ENCODE measurements at regions not wholly inside any gene's neighbourhood (a gene's known extent, or its start where the extent isn't known, plus 50 kb on each side); places are given as distances from the start of the nearest gene placed in this dataset.
A peak's percentile ranks its signal among the peaks of the same experiment; 100 is the strongest.
"Not testable (repeated sequence)": the region's sequence is repeated elsewhere in the genome, so short reads cannot be mapped to it uniquely, and the experiment has no call there.

DNA sequence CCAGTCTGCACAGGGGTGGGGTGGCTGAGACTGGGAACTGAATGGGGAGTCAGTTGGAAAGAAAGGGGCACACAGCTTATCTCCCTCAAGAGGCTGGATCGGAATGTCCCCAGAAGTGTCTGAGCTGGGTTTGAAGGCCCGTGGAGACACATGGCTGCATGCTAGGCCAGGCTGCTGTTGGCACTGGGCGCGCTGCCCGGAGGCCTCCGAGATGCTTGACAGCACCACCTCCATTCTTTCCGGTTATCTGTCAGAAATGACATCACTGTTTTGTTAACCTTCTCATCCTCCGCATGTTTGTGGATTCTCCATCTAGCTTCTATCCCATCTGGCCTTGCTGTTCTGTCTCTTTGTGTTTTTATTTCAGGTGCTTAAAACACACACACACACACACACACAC, 85.5 kb downstream of the APIP start:
- peak; percentile 51 for DNase-seq

DNA sequence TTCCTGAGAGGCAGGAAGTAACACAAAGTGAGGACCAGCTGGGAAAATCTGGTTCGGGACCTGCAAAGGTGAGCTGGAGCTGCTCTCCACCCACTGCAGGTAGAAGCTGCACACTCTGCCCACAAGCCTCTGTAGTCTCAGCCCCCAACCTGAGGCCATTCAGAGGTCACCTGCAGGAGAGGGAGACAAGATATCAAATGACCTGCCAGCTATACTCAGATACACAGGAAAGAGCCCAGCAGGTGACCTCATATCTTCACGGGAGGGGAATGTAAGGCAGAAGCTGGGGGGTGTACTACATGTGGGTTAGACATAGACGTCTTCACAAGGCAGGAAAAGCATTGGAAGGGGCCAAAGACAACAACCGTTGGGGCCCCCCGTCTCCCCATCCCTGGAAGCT, 86.1 kb downstream of the APIP start:
- no peak for DNase-seq

DNA sequence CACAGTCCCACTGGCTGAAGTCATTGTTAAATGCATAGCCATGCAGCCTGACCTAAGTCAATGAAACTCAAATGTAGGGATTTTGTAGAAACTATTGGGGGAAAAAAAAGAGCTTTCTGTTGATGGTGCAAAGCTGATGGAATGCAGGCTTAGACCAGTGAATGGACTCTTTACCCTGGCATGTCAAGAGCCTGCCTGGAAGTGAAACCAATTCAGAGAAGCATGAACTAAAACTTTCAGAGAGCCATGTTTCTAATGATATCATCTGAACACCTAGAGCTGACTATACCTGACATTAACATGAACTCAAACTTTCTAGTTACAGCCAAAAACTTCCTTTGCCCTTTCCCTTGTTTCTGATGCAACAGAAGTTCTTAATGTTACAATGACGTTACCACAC, 89.0 kb downstream of the APIP start:
- DNase-seq, result no peak

DNA sequence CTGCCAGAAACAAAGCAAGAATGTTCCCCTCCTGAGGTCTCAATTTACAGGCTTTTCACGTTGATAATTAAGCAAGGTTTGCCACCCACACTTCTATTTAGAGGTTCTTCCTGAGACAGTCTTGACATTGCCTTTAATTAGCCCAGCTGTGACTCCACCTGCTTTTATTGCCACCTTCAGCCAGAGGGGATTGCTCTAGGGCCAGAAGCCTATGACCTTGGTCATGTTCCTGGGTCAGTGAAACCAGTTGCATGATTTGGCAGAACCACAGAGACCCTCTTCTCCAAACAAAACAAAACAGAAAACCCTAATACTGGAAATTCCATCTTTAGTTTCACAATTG, 89.8 kb downstream of the APIP start:
- DNase-seq, result no peak

DNA sequence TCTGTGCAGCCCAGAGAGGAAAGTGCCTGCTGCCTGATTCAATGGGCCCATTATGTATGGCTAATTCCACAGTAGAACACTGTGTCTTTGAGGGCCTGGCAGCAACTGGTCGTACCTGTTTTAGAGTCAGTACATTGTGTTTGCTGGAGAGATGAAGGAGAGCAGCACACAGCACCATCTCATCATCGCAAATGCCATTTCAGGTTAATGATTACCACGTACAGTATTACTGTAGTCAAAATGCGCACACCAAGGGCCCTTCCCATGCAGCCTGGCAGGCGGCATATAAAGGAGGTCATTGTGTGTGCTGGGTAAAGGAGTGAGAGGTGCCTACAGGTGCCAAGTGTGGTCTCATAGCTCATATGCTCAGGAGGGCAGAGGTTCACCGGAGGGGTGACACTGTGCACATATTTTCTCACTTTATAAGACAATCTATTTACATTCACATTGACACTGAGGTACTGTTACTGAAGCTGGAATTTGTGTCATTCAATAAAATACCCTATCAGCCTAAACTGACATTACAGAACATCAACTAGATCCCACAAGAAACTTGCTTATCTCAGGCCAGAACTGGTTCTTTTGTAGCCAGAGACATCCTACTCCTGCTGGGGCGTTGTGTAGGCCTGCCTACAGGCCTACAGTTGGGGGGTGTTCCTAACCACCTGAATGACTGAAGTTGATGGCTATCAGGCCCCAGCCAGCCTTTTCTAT, 90.4 kb downstream of the APIP start:
- DNase-seq, result no peak

DNA sequence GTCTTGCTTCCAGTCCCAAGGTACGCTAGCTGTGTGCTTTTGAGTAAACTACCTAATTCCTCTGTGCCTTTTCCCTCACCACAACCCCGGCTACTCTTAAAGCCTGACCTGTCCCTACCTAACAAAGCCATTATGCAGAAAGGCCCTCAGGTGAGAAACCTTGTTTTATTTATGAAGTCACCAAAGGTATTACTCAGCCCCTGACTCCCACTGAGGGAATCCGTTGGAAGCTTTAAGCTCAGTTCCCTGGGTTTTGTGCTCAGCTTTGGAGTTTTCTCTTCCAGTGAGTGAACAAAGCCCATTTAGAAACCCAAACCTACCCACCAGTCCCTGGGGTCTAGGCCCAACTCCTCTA, 90.9 kb downstream of the APIP start:
- no peak for DNase-seq

DNA sequence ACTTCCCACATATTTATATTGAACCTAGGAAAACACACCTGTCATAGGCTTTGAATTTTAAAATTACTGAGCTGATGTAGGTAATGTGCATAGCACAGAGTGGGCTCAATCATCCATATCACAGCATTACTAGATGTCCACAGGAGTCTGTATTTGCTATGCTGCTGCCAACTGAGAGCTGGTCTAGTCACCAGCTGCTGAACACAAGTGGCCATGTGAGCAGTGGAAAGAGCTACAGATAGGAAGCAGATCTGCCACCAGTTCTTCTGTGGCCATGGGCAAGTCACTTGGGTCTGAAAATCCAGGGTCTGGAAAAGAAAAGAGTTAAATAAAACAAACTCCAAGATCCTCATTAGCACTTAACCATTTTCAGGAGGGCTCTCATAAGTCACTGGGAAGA, 91.8 kb downstream of the APIP start:
- no peak for DNase-seq

DNA sequence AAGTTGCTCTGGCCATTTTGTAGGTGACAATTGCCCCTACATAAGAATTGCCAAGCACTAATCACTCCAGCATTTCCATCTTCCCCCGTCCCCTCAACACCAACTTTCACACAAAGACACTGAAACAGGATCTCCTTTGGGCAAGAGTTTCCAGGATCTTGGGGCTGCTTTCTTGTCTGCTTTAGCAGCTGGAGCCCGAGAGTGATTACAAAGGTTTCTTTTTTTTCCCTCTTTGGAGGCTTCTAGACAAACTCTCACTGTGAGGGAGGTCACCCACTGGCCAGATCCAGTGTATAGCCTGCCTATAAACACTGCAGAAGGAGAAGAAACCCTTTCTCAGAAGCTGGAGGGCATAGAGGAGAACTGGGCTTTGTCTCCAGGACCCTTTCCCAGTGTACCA, 92.5 kb downstream of the APIP start:
- no peak for DNase-seq

DNA sequence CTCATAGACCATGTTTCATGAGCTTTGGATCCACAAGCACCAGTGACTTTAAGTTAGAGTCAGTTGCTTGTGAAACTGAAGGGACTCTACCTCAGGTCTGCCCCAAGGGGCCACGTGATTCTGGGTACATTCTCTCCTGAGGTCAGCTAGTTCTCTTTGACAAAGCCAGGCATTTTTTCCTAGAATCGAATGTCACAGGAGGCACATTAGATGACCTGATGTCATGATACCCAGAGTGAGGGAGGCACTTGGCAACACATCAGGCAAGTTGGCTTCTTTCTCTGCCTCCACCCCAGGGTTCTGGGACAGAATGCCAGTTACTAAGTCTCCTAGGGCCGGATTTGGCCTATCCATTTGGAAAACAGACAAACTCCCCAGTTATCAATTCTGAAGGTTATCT, 93.0 kb downstream of the APIP start:
- DNase-seq, result no peak

DNA sequence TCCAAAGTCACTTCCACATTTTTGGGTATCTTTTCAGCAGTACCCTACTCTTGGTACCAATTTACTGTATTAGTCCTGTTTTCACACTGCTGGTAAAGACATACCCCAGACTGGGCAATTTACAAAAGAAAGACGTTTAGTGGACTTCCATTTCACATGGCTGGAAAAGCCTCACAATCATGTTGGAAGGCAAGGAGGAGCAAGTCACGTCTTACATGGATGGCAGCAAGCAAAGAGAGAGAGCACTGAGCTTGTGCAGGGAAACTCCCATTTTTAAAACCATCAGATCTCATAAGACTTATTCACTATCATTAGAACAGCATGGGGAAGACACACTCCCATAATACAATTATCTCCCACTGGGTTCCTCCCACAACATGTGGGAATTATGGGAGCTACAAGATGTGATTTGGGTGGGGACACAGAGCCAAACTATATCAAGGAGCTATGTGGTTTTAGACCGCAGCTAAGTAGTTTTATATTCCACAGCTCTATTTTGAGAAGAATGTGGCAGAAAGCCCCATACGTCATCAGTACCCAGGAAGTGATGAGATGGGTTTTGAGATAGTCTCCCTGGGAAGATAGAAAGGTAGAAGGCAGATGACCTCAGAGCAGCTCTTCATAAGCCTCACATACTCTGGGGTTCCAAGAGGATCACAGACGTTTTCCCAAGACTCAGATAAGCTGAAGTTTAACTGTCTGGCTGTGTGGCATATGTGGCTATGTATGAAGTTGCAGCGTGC, 96.3 kb downstream of the APIP start:
- DNase-seq, result no peak

DNA sequence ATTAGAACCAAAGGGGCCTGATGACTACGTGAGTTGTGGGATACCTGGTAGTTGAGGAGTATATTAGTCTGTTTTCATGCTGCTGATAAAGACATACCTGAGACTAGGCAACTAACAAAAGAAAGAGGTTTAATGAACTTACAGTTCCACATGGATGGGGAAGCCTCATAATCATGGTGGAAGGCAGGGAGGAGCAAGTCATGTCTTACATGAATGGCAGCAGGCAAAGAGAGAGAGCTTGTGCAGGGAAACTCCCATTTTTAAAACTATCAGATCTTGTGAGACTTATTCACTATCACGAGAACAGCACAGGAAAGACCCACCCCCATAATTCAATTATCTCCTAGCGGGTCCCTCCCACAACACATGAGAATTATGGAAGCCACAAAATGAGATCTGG, 98.4 kb downstream of the APIP start:
- not testable (repeated sequence) for DNase-seq

DNA sequence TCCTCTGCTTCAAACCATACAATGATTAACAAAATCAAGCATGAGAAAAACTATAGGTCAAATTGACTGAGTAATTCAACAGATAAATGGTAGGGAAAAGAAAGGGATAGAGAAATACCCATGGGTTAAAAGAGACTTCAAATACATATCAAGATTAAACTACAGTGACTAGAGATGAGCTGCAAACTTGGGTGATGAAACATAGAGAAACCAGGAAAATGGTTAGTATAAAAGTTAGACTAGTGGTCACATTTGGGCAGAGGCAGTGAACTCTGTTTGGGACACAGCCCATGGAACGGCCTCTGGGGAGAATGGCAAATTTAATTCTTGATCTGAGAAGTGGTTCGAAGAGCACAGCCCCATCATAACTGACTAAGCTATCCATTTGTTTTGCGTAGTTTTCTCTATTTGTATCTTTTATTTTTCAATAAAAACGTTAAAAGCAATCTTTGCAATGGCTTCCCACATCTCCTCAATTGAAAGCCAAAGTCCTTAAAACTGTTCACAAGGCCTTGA, 99.4 kb downstream of the APIP start:
- no peak for DNase-seq

DNA sequence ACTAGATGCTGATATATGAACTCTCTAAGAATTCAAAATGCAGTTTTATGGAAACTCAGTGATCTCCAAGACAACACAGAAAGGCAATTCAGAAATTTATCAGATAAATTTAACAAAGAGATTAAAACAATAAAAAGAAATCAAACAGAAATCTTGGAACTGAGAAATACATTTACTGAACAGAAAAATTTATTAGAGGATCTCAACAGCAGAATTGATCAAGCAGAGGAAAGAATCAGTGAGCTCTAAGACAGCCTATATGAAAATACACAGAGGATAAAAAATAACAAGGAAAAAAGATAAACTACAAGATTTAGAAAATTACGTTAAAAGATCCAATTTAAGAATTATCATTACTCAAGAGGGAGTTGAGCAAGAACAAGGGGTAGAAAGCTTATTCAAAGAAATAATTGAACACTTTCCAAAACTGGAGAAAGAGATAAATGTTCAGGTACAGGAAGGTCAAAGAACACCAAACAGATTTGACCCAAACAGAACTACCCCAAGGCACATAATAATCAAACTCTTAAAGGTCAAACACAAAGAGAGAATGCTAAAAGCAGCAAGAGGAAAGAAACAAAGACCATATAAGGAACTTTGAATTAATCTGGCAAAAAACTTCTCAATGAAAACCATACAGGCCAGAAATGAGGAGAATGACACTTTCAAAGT, 103.1 kb downstream of the APIP start:
- no peak for DNase-seq

DNA sequence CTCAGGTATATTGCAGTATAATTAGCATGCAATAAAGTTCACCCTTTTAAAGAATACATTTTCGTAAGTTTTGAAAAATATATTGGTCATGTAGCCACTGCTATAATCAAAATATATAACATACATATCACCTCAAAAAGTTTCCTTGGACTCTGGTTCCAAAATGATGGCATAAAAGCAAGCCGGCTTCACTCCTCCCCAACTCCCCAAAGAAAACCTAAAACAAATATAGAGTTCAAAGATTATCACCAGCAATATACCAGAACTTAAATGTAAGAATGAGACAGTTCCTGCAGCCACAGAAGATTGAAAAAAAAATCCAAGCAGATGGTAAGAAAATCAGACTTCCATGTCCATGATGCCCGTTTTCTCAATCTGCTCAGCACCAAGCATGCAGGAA, 104.3 kb downstream of the APIP start:
- DNase-seq, result no peak

DNA sequence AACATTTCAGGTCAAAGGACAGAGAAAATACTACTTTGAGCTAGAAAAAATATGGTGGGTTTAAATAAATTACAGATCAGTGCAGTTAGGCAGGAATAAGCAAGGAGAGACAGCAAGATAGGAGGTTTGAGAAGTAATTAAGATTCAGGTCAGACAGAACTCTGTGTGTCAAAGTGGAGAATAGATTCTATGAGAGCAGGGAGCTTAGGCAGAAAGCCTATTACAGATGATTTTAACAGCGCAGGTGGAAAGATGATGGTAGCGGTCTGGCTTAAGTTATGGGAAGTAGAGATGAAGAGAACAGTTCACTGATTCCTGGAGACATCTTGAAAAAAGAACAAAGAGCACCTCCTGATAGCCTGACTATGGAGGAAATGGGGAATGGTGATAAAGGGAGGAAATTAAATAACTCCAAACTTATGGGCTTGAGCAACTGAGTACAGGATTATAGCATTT, 106.0 kb downstream of the APIP start:
- no peak for DNase-seq

DNA sequence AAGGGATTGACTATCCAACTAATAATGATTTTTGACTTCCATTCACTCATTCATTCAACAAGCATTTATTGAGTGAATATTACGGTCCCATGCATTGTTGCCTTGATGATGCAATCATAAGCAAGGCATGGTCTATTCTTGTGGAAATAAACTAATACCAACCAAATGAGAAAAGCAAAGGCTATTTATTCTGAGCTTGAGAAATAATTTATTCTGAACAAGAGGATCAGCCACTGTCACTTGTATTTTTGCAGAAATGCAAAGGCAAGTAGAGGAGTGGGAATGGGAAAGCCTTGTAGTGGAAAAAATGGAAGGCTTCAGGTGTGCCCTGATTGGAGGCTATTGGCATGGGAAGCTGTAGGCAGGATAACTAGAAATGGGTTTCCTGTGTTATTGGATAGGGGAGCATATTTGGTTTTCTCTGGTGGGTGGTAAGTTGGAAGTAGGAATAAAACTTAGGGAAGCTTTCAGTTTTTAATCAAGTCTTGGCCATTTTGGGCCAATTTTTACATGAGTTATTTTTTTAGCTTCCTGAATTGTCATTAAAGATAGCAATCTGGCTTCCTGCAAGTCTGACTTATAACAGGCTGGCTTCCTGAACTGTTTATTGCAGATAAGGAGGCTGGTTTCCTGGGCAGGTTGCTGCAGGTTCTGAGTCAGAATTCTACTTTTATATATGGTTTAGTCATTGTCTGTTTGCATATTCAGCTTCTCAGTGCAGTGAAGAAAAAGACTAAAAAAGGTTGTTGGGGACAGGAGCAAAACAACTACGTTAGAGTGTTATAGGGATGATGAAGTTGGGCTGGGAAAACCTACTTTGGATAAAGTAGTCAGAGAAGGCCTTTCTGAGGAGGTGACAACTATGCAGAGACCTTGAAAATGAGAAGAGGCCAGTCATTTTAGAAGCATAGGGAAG, 106.7 kb downstream of the APIP start:
- DNase-seq, result peak; percentile 45

DNA sequence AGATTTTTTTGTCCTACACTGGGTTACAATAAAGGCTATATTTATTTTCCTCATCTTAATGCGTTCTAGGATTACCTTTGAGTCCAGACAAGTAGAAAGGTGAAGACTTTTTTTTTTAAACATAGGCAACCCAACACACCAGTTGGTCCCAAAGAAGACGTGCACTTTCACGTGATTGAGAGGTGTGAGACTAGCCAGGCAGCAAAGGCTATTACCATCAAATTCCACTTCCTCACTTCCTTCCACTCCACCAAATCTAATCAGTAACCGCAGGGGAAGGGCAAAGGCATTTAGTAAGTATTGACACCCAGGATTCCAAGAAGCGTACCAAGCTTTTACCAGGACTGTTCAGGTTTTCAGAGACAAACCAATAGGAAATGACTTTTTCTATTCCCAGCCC, 109.3 kb downstream of the APIP start:
- no peak for DNase-seq

DNA sequence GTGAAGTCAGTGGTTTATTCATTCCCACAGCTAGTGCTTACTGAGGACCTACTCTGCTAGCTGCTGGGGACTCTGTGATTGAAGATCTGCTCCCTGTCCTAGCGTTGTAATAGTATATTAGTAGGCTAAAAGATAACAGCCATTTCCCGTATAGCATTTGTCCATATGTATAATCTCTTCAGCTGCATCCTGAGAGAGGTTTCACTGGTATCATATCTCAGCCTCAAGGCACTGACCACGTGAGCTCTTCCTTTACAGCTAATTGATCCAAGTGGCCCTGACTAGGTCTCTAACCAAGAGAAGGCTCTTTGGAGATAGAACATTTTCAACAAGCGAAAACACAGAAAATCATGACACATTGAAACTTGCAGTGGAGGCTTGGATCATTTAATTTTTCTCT, 110.2 kb downstream of the APIP start:
- DNase-seq, result no peak

DNA sequence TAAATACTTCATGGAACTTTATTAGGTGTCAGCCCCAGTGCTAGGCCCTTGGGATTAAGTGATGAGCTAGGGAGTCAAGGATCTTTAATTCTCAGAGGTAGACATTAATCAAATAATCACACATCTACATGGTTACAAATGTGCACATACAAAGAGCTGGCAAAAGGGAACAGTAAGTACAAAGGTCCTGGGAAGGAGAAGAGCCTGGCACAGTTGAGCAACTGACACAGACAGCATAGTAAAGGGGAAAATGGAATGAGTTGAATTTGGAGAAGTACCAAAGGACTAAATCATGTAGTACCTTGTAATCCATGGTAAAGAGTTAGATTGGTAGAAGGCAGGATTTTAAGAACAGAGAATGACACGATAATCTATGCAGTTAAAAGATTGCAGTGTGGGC, 116.3 kb downstream of the APIP start:
- no peak for DNase-seq

DNA sequence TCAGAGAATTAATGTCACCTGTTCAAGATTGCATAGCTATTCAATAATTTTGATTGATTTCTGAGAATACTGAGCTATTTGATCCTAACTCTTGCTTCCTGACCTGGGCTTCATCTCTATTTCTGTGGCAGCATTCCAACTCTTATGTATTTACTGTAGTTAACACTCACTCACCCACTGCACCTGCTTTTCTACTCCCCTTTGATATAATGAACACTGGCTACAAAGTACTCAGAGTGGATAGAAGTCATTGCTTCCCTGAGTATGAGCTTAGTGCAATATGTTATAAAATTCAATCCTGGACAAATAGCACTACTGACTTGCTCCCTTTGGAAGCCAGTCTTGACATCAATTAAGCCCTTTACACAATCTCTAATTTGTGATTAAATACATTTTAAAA, 117.2 kb downstream of the APIP start:
- DNase-seq, result no peak

DNA sequence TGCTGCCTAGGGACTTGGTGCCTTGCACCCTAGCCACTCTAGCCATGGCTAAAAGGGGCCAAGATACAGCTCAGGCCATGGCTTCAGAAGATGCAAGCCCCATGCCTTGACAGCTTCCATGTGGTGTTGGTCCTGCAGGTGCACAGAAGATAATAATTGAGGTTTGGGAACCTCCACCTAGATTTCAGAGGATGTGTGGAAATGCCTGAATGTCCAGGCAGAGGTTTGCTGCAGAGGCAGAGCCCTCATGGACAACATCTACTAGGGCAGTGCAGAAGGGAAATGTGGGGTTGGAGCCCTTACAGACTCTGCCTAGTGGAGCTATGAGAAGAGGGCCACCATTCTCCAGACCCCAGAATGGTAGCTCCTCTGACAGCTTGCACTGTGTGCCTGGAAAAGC, 118.7 kb downstream of the APIP start:
- not testable (repeated sequence) for DNase-seq

DNA sequence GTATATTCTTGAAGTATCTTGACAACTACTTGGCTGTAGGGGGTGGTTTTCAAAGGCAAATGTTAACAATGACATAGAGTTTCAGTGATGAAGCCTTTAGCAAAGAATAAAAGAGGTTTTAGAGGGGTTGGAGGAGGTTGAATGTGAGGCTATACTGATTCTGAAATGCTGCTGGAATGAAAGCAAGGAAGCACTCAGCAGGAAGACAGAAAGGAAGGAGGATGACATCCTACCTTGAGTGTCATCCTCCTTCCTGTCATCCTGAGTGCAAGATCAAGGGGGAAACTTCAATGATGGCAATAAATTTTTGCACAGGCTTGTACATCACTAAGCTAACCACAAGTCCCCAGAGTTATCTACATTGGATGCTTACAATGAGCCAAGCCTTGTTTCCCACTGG, 120.5 kb downstream of the APIP start:
- no peak for DNase-seq

DNA sequence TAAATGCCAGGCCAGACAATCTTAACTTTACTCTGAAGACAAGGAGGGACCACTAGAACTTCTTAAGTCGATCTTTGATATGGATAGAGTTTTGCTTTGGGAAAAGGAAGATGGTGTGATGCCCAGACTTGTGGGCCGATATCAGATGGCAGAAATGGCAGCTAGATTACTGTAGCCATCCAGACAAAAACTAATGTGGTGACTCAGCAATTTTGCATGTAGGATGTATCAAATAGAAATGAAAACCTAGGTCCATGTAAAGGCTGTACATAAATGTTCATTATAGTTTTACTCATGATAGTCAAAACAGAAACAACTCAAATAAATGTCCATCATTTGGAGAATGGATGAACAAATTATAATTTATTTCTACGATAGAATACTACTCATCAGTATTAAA, 121.5 kb downstream of the APIP start:
- no peak for DNase-seq
